ENCODE measurements at regions not wholly inside any gene's neighbourhood (a gene's known extent, or its start where the extent isn't known, plus 50 kb on each side); places are given as distances from the start of the nearest gene placed in this dataset.

DNA sequence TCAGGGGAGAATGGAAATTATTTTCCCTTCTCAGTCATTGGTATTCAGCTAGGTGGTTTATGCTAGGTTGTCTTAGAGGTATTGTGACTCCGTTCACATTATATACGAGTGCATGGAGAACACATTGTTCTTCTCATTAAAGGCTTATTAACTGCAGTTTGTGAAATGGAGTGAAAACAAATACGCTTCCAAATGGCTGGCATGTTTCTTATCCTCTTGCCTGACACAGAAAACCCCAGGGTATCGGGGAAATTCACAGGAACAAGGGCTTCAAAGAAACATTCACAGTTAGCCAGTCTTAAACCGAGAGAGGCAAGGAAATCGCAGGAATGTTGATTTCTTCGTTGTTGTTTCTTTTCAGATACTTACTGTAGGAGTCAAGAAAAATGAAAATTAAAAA, 1047.9 kb upstream of the RBFOX1 start:
- H3K36me3 Mint-ChIP-seq: no peaks in the 10 kb centered on the region
- no peak overlapping the region for H3K4me3 Mint-ChIP-seq
- H3K4me1 Mint-ChIP-seq: no peaks in the 10 kb centered on the region
- peaks cover 4% of the 10 kb centered on the region for H3K9me3 Mint-ChIP-seq
- H3K27me3 Mint-ChIP-seq: no peaks in the 10 kb centered on the region
- no peak overlapping the region for H3K27ac Mint-ChIP-seq
- no peak for DNase-seq

DNA sequence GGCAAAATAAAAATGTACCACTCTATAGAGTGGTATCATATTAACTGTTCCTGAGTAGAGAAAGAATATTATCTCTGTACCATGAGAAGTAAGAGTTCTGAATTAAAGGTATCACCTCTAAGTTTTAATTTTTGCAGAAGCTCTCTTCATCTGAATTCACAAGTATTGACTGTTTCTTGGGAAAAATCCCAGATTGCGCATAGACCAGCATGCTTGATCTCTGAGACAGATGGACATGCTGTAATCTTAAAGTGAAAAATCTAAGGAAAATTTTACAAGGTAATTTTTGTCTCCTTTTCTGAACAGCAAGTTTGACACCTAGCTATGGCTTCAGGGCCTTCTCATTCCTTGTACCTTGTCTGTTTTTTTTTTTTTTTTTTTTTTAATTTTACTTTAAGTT, 1050.7 kb upstream of the RBFOX1 start:
- H3K4me3 Mint-ChIP-seq: no peak overlapping the region
- H3K27ac Mint-ChIP-seq: no peak overlapping the region
- no peak for DNase-seq
- no peaks in the 10 kb centered on the region for H3K36me3 Mint-ChIP-seq
- H3K27me3 Mint-ChIP-seq: no peaks in the 10 kb centered on the region
- peaks cover 2% of the 10 kb centered on the region for H3K9me3 Mint-ChIP-seq
- no peaks in the 10 kb centered on the region for H3K4me1 Mint-ChIP-seq

DNA sequence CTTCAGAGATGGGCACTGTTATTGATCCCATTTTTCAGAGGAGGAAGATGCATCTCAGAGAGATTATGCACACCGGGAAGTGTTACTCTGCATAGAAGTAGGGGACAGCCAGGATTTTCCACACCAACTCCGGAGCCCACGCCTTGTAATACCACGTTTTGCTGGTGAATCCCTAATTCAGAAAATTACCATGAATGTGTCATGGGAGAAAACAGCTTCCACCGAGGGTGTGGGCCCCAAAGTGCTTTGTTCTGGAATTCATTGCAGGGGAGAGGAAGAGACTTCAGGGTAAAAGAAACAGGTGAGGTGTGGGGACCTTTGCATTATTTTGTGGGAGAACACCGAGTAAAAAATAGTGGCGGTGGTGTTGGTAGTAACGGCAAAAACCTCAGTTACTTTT, 1051.4 kb upstream of the RBFOX1 start:
- no peak for DNase-seq
- Mint-ChIP-seq H3K27ac (no peak overlapping the region), H3K36me3 (no peaks in the 10 kb centered on the region), H3K9me3 (peaks cover 2% of the 10 kb centered on the region), H3K4me1 (no peaks in the 10 kb centered on the region), H3K4me3 (no peak overlapping the region), H3K27me3 (no peaks in the 10 kb centered on the region)

- Mint-ChIP-seq H3K36me3 (no peaks in the 10 kb centered on the region), H3K27ac (no peak overlapping the region), H3K4me1 (no peaks in the 10 kb centered on the region), H3K9me3 (peaks cover 2% of the 10 kb centered on the region), H3K4me3 (no peak overlapping the region), H3K27me3 (no peaks in the 10 kb centered on the region)
- no peak for DNase-seq
These were observed 1052.6 kb upstream of the RBFOX1 start for GRCh38 chr16:6280055-6280454.

GRCh38 chr16:6279286-6279685, 1053.4 kb upstream of the RBFOX1 start:
- H3K27ac Mint-ChIP-seq: no peak overlapping the region
- no peaks in the 10 kb centered on the region for H3K36me3 Mint-ChIP-seq
- no peaks in the 10 kb centered on the region for H3K27me3 Mint-ChIP-seq
- no peaks in the 10 kb centered on the region for H3K4me1 Mint-ChIP-seq
- H3K9me3 Mint-ChIP-seq: no peaks in the 10 kb centered on the region
- no peak overlapping the region for H3K4me3 Mint-ChIP-seq
- DNase-seq: no peak

- Mint-ChIP-seq H3K36me3 (no peaks in the 10 kb centered on the region), H3K9me3 (no peaks in the 10 kb centered on the region), H3K27me3 (no peaks in the 10 kb centered on the region), H3K4me1 (no peaks in the 10 kb centered on the region), H3K27ac (no peak overlapping the region), H3K4me3 (no peak overlapping the region)
- no peak for DNase-seq
These were observed 1058.3 kb upstream of the RBFOX1 start for GRCh38 chr16:6274351-6274750.

GRCh38 chr16:6267682-6268081, 1065.0 kb upstream of the RBFOX1 start:
- Mint-ChIP-seq H3K4me1 (no peaks in the 10 kb centered on the region), H3K27me3 (no peaks in the 10 kb centered on the region), H3K27ac (no peak overlapping the region), H3K4me3 (no peak overlapping the region), H3K9me3 (peaks cover 5% of the 10 kb centered on the region), H3K36me3 (no peaks in the 10 kb centered on the region)
- DNase-seq: no peak

DNA sequence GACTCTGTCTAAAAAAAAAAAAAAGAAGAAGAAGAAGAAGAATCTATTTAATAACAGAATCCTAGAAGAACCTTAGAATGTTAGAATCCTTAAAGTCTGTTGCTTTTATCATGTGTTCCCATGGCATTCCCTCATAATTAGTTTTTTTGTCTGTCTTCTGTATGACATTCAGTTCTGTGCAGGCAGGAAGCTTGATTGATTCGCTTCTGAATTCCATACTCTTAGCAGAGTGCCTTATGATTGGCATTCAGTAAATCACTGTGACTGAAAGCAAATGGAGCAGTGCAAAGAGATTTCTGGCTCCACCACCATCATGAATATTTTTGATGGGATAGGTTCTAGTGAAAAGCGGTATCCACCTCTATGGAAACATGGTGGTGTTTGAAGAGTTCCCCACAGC, 1065.9 kb upstream of the RBFOX1 start:
- Mint-ChIP-seq H3K4me1 (no peaks in the 10 kb centered on the region), H3K27me3 (no peaks in the 10 kb centered on the region), H3K27ac (no peak overlapping the region), H3K4me3 (no peak overlapping the region), H3K36me3 (no peaks in the 10 kb centered on the region), H3K9me3 (peaks cover 5% of the 10 kb centered on the region)
- DNase-seq: no peak

DNA sequence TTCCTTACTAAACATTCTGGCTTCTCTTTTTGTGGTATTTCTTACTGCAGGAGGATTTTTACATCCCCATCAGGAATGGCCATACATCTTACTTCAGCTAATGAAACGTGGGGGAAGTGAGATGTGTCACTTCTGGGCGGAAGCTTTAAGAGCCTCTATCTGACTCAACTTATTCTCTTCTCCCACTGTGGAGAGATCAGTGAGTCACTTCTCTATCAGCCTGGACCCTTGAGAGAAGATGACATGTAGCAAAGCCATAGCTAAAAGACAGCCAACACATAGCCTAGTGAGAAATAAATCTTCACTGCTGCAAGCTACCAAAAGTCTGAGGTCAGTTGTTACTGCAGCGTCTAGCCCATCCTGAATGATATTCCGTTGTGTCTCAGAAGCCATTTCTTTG, 1066.7 kb upstream of the RBFOX1 start:
- Mint-ChIP-seq H3K4me1 (no peaks in the 10 kb centered on the region), H3K36me3 (no peaks in the 10 kb centered on the region), H3K27me3 (no peaks in the 10 kb centered on the region), H3K4me3 (no peak overlapping the region), H3K27ac (no peak overlapping the region), H3K9me3 (peaks cover 5% of the 10 kb centered on the region)
- no peak for DNase-seq

DNA sequence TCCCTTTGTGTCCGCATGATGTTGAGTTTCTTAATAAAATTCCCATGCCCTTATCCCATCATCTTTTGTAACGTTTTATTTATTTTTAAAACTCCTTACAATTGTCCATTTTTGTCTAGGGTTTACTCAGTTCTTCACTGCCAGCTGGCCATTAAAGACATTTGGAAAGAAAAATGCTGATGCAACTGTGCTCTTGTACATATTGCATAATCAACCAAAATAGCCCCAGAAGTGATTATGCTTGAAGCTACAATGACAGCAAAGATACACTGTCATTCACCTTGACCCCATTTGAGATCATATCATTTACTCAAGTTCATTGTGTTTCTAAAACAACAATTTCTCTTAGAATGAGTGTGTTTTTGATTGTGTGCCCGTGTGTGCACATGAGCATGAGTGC, 1074.6 kb upstream of the RBFOX1 start:
- Mint-ChIP-seq H3K9me3 (peaks cover 5% of the 10 kb centered on the region), H3K27me3 (no peaks in the 10 kb centered on the region), H3K36me3 (no peaks in the 10 kb centered on the region), H3K4me1 (no peaks in the 10 kb centered on the region), H3K27ac (no peak overlapping the region), H3K4me3 (no peak overlapping the region)
- DNase-seq: no peak

DNA sequence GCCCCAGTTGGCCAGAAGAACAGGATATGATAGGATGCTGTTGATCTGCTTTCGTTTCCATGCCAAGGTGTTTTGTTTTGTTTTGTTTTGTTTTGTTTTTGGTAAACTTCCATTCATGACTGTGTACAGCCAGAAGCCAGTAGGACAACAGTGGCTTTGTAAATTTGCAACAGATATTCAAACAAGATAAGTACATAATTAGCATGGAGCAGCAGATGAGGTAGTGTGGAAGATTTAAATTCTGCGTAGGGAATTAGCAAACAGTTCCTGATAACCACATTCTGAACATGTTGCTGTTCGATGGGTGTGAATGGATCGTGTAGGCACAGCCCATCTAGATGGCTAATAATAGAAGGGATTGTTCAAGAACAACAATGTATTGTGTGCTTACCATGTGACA, 1080.1 kb upstream of the RBFOX1 start:
- Mint-ChIP-seq H3K4me3 (no peak overlapping the region), H3K4me1 (no peaks in the 10 kb centered on the region), H3K27ac (no peak overlapping the region), H3K27me3 (no peaks in the 10 kb centered on the region), H3K9me3 (peaks cover 8% of the 10 kb centered on the region), H3K36me3 (no peaks in the 10 kb centered on the region)
- DNase-seq: no peak

- Mint-ChIP-seq H3K27ac (no peak overlapping the region), H3K4me1 (no peaks in the 10 kb centered on the region), H3K27me3 (no peaks in the 10 kb centered on the region), H3K9me3 (peaks cover 4% of the 10 kb centered on the region), H3K4me3 (no peak overlapping the region), H3K36me3 (no peaks in the 10 kb centered on the region)
- no peak for DNase-seq
These were observed 1082.1 kb upstream of the RBFOX1 start for GRCh38 chr16:6250511-6250910.

- H3K27ac Mint-ChIP-seq: no peak overlapping the region
- no peaks in the 10 kb centered on the region for H3K27me3 Mint-ChIP-seq
- peaks cover 4% of the 10 kb centered on the region for H3K9me3 Mint-ChIP-seq
- H3K4me1 Mint-ChIP-seq: no peaks in the 10 kb centered on the region
- no peaks in the 10 kb centered on the region for H3K36me3 Mint-ChIP-seq
- H3K4me3 Mint-ChIP-seq: no peak overlapping the region
- DNase-seq: no peak
These were observed 1082.8 kb upstream of the RBFOX1 start for GRCh38 chr16:6249863-6250262.

GRCh38 chr16:6248199-6248598, 1084.4 kb upstream of the RBFOX1 start:
- no peaks in the 10 kb centered on the region for H3K36me3 Mint-ChIP-seq
- DNase-seq: no peak
- H3K27ac Mint-ChIP-seq: no peak overlapping the region
- H3K4me1 Mint-ChIP-seq: no peaks in the 10 kb centered on the region
- H3K9me3 Mint-ChIP-seq: peaks cover 4% of the 10 kb centered on the region
- no peaks in the 10 kb centered on the region for H3K27me3 Mint-ChIP-seq
- H3K4me3 Mint-ChIP-seq: no peak overlapping the region

GRCh38 chr16:6247775-6248174, 1084.9 kb upstream of the RBFOX1 start:
- Mint-ChIP-seq H3K27me3 (no peaks in the 10 kb centered on the region), H3K4me3 (no peak overlapping the region), H3K4me1 (no peaks in the 10 kb centered on the region), H3K9me3 (peaks cover 4% of the 10 kb centered on the region), H3K36me3 (no peaks in the 10 kb centered on the region), H3K27ac (no peak overlapping the region)
- DNase-seq: no peak

- H3K4me3 Mint-ChIP-seq: no peak overlapping the region
- DNase-seq: no peak
- H3K27ac Mint-ChIP-seq: no peak overlapping the region
- H3K4me1 Mint-ChIP-seq: no peaks in the 10 kb centered on the region
- peaks cover 3% of the 10 kb centered on the region for H3K9me3 Mint-ChIP-seq
- H3K36me3 Mint-ChIP-seq: no peaks in the 10 kb centered on the region
- no peaks in the 10 kb centered on the region for H3K27me3 Mint-ChIP-seq
These were observed 1085.5 kb upstream of the RBFOX1 start for GRCh38 chr16:6247150-6247549.

GRCh38 chr16:6246266-6246665, 1086.4 kb upstream of the RBFOX1 start:
- H3K27me3 Mint-ChIP-seq: no peaks in the 10 kb centered on the region
- DNase-seq: no peak
- H3K4me1 Mint-ChIP-seq: no peaks in the 10 kb centered on the region
- no peaks in the 10 kb centered on the region for H3K36me3 Mint-ChIP-seq
- H3K4me3 Mint-ChIP-seq: no peak overlapping the region
- H3K27ac Mint-ChIP-seq: no peak overlapping the region
- peaks cover 3% of the 10 kb centered on the region for H3K9me3 Mint-ChIP-seq
